ENCODE measurements at regions not wholly inside any gene's neighbourhood (a gene's known extent, or its start where the extent isn't known, plus 50 kb on each side); places are given as distances from the start of the nearest gene placed in this dataset.

- TF ChIP-seq POLR2AphosphoS5 (IDR thresholded peaks at IDR 0.05) (no peak), POLR2A (IDR thresholded peaks at IDR 0.05) (no peak), CTCF (IDR thresholded peaks at IDR 0.05) (no peak)
- Histone ChIP-seq H3K36me3 (no peaks in the 10 kb centered on the region), H3K4me3 (no peak overlapping the region), H3K9me3 (no peaks in the 10 kb centered on the region), H3K27me3 (no peaks in the 10 kb centered on the region), H3K27ac (no peak overlapping the region), H3K4me1 (no peaks in the 10 kb centered on the region)
- intact Hi-C loops (cut with DNase I; ENCODE audit: low total_unique reads): no loop called here
- no peak for DNase-seq (ENCODE audit: low spot score in 2 of 2)
Observed at GRCh38 chr1:243924588-243925349, 74.7 kb upstream of the AKT3 start.

GRCh38 chr1:243924188-243924587 lies 74.1 kb upstream of the AKT3 start:
- no peak for DNase-seq (ENCODE audit: low spot score in 2 of 2)
- intact Hi-C loops (cut with DNase I; ENCODE audit: low total_unique reads): no loop called here
- H3K9me3 ChIP-seq: no peaks in the 10 kb centered on the region
- peaks cover 0 to 3% of the 10 kb centered on the region in 2 donors for H3K27me3 ChIP-seq
- TF ChIP-seq CTCF (IDR thresholded peaks at IDR 0.05) (no peak), POLR2AphosphoS5 (IDR thresholded peaks at IDR 0.05) (no peak), POLR2A (IDR thresholded peaks at IDR 0.05) (no peak)
- no peaks in the 10 kb centered on the region for H3K4me1 ChIP-seq
- no peaks in the 10 kb centered on the region for H3K36me3 ChIP-seq
- no peak overlapping the region for H3K27ac ChIP-seq
- H3K4me3 ChIP-seq: no peak overlapping the region

GRCh38 chr1:243923292-243924171 lies 73.5 kb upstream of the AKT3 start:
- Histone ChIP-seq H3K27ac (no peak overlapping the region), H3K9me3 (no peaks in the 10 kb centered on the region), H3K4me3 (no peak overlapping the region), H3K4me1 (no peaks in the 10 kb centered on the region), H3K27me3 (peaks cover 0 to 8% of the 10 kb centered on the region in 2 donors), H3K36me3 (no peaks in the 10 kb centered on the region)
- TF ChIP-seq CTCF (IDR thresholded peaks at IDR 0.05): no peak
- no peak for TF ChIP-seq POLR2AphosphoS5 (IDR thresholded peaks at IDR 0.05)
- no peak for TF ChIP-seq POLR2A (IDR thresholded peaks at IDR 0.05)
- no peak for DNase-seq (ENCODE audit: low spot score in 2 of 2)
- intact Hi-C loops (cut with DNase I; ENCODE audit: low total_unique reads): no loop called here

GRCh38 chr1:243921111-243921510 lies 71.1 kb upstream of the AKT3 start:
- Histone ChIP-seq H3K9me3 (no peaks in the 10 kb centered on the region), H3K27me3 (peaks cover 0 to 20% of the 10 kb centered on the region in 2 donors), H3K36me3 (no peaks in the 10 kb centered on the region), H3K4me1 (no peaks in the 10 kb centered on the region), H3K27ac (no peak overlapping the region), H3K4me3 (no peak overlapping the region)
- no peak for DNase-seq (ENCODE audit: low spot score in 2 of 2)
- TF ChIP-seq CTCF (IDR thresholded peaks at IDR 0.05): no peak
- TF ChIP-seq POLR2A (IDR thresholded peaks at IDR 0.05): no peak
- no peak for TF ChIP-seq POLR2AphosphoS5 (IDR thresholded peaks at IDR 0.05)
- intact Hi-C loops (cut with DNase I; ENCODE audit: low total_unique reads): no loop called here
